Mononuclear cell (primary cell): ENCODE measurements at regions not wholly inside any gene's neighbourhood (a gene's known extent, or its start where the extent isn't known, plus 50 kb on each side); places are given as distances from the start of the nearest gene placed in this dataset.

Experiments used
- H3K27me3 ChIP-seq: 2 replicates; pipeline ENCODE4 v1.6.0; 2011; ENCODE audit warnings: low read length, control low read depth; ENCODE audit not compliant: insufficient read depth
- H3K4me1 ChIP-seq: 2 replicates; pipeline ENCODE4 v1.5.1; 2011; ENCODE audit warnings: mild to moderate bottlenecking, low read length, control low read depth; ENCODE audit not compliant: insufficient read depth
- H3K4me3 ChIP-seq: 2 replicates; pipeline ENCODE4 v1.5.1; 2011; ENCODE audit warnings: mild to moderate bottlenecking, low read length, moderate library complexity
- H3K9me3 ChIP-seq: 2 replicates; pipeline ENCODE4 v1.5.1; 2011; ENCODE audit warnings: low read depth, mild to moderate bottlenecking, control low read depth, low read length

DNA sequence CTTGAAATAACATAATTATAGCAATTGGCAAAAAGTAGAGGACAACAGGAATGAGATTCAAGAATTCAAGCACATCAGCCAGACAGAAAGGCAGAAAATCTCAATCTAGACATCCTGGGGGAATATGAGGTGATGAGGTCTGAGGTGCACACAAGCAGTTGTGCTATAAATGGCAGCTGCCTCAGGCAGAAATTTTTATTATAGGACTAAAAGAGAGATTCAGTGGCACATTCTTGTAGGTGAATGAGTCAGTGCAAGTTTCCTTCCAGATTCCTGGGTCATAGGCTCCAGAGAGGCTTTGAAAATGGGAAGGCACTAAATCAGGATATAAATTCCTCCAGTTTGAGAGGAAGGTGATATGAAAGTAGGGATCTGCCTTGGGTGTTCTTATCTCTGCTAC, 127.2 kb upstream of the THSD7B start:
- no peaks in the 10 kb centered on the region for H3K9me3 ChIP-seq
- no peaks in the 10 kb centered on the region for H3K4me1 ChIP-seq
- no peaks in the 10 kb centered on the region for H3K27me3 ChIP-seq
- no peak overlapping the region for H3K4me3 ChIP-seq

DNA sequence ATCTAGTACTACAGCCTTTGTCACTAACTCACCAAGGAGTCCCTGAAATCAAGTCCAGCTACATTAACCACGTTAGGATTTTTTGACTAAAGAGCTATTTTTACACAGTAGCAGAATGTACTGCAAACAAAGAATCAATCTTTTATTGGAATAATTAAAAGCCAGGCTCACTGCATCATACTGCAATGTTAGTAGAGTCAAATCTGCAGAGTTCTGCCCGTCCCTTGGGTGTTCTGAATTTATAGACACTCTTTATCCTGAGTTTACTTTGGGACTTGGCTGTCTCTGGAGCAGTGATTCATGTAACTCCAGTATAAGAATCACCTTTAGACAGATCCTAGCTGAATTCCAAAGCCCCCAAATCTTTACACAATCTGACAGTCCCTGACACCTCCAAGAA, 127.9 kb upstream of the THSD7B start:
- H3K9me3 ChIP-seq, result no peaks in the 10 kb centered on the region
- no peaks in the 10 kb centered on the region for H3K27me3 ChIP-seq
- H3K4me3 ChIP-seq, result no peak overlapping the region
- H3K4me1 ChIP-seq, result no peaks in the 10 kb centered on the region

DNA sequence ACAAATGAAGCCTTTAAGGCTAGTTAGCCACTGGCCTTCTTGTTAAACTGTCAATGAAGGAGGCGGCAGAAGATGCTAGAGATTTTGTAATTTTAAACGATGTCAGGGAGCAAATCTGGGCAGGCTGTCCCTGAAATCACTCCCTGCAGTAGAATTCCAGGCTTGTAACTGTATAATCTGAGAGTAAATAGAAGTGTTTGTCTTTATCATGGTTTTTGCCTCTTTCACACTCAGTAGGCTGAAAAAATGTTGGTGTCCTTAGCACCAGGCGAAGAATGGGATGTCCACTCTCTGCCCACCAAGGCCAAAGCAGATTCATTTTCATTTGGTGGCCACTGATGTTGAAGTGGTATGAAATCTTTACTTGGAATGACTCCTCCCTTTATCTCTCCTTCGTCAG, 136.9 kb upstream of the THSD7B start:
- no peaks in the 10 kb centered on the region for H3K27me3 ChIP-seq
- no peaks in the 10 kb centered on the region for H3K9me3 ChIP-seq
- no peaks in the 10 kb centered on the region for H3K4me1 ChIP-seq
- no peak overlapping the region for H3K4me3 ChIP-seq

DNA sequence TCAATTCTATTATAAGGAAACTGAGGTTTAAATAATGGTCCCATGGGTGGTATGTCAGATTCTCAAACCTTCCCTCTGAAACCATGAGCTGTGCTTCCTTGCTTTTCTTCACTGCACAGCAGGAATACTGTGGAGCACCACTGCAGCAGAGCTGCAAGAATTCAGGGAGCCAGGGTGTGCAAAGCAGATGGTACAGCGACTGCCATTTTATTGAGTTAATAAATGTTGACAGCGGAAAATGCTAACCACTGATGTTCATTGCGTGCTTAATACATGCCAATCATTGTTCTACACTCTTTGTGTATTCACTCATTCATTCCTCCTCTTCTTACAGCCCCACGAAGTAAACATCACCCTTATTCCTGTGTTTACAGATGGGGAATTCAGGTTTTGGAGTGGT, 152.2 kb upstream of the THSD7B start:
- H3K4me3 ChIP-seq, result no peak overlapping the region
- H3K27me3 ChIP-seq, result no peaks in the 10 kb centered on the region
- H3K4me1 ChIP-seq, result no peaks in the 10 kb centered on the region
- no peaks in the 10 kb centered on the region for H3K9me3 ChIP-seq

DNA sequence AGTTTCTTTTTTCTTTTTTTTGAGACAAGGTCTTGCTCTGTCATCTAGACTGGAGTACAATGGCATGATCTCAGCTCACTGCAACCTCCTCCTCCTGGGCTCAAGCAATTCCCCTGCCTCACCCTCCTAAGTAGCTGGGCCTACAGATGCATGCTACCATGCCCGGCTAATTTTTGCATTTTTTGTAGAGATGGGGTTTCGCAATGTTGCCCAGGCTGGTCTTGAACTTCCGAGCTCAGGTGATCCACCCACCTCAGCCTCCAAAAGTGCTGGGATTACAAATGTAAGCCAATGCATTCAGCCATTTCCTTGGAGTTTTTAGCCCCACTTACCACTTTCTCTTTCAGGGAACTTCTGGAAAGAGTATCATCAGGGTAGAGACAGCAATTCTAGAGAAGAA, 153.3 kb upstream of the THSD7B start:
- H3K4me1 ChIP-seq, result no peaks in the 10 kb centered on the region
- H3K4me3 ChIP-seq, result no peak overlapping the region
- H3K27me3 ChIP-seq, result no peaks in the 10 kb centered on the region
- no peaks in the 10 kb centered on the region for H3K9me3 ChIP-seq

DNA sequence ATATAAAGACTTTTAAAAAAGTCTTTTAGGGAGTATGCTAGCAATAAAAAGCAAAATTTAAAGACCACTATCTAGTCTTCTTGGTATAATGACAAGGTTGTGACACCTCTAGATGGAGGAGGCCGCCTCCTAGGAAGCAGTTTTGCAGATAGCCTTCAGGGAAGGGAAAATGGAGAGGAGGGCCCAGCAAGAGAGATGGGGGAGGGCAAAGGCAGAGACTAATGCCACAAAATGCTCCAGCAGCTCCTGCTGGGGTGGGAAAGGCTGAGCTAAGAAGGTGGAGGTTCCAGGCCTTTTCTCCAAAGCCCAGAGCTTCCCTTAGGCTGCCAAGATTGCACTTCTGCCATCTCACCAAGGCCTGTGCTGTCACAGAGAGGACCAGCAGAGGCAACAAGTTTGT, 153.9 kb upstream of the THSD7B start:
- no peak overlapping the region for H3K4me3 ChIP-seq
- H3K9me3 ChIP-seq, result no peaks in the 10 kb centered on the region
- H3K4me1 ChIP-seq, result no peaks in the 10 kb centered on the region
- H3K27me3 ChIP-seq, result no peaks in the 10 kb centered on the region

DNA sequence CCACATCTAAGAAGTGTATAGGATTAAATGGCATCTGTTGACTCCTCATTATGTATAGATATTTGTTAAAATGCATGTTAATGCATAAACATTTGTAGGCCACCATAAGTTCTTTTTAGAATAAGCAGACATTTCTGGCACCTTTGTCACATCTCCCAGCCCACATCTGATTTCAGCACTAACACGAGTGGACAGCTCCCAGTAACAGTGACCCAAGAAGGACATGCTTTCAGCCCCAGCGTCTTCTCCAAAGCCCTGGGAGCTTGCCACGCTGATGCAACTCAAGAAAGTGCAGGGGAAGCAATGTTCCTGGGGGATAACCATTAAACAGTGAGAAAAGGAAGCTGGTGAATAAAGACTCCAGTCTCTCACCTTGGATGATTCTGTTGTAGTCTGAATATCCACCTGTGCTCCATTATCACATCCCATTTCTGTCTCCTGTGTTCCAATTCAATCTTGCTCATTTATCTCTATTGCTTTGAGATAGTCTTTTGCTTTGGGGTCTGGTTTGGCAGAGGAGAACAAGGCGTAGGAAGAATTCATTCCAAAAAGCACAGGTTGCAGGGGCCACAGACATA, 182.6 kb upstream of the THSD7B start:
- Histone ChIP-seq H3K27me3 (no peaks in the 10 kb centered on the region), H3K4me1 (no peaks in the 10 kb centered on the region), H3K4me3 (no peak overlapping the region), H3K9me3 (no peaks in the 10 kb centered on the region)

DNA sequence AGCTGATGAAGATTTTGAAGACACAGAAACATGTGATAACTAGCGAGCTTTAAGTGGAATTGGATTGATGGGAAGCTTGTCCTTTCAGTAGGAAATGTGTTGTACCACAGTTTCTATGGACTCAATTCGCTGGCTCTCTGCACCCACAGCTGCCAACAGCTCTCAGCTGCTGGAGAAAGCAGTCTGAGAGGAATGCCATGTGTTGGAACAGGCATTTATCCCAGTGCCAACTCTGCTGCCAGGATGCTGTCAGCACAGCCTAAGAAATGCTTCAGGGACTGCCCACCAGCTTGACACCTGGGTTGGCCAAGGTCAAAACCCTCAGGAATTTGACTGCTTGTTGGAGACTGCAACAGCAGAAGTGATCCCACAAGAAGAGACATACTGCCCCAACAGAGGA, 193.0 kb upstream of the THSD7B start:
- Histone ChIP-seq H3K4me3 (no peak overlapping the region), H3K9me3 (no peaks in the 10 kb centered on the region), H3K4me1 (no peaks in the 10 kb centered on the region), H3K27me3 (no peaks in the 10 kb centered on the region)

DNA sequence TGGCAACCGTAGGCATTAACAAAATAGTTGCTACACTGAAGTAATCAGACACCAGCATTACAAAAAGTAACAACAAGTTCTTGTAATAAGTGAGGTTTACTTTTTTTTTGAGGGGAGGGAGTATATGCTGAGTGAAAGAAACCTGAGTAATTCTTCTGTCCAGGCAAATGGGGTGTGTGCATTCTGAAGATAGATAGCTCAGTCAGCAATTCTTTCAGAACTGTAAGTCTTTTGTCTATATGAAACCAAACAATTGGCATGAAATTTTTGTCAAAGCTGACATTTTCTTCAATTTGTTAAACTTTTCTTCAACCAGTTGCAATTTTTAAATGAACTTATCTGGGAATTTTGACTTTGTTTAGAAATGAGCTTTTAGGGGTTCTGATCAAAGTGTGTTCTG, 208.1 kb upstream of the THSD7B start:
- no peaks in the 10 kb centered on the region for H3K4me1 ChIP-seq

DNA sequence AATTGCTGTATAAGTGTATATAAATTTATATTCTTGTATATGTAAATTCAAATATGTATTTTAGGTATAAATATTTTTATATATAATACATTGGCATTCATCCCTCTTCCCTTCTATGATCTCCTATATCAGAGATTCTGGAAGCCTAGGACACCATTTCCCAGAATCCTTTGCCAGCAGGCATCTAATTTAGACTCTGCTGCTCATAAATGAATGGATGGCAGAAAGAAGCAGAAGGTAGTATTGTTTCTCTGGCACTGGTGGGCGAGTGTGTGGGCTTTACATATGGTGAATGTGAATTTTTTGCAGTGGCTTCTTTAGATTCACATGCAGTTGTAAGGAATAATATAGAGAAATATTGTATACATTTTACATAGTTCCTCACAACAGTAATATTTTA, 215.2 kb upstream of the THSD7B start:
- no peaks in the 10 kb centered on the region for H3K9me3 ChIP-seq
- H3K4me3 ChIP-seq, result no peak overlapping the region
- H3K4me1 ChIP-seq, result no peaks in the 10 kb centered on the region
- no peaks in the 10 kb centered on the region for H3K27me3 ChIP-seq

More for the DNA sequence above, 208.1 kb upstream of the THSD7B start:
- no peak overlapping the region for H3K4me3 ChIP-seq
- H3K9me3 ChIP-seq, result no peaks in the 10 kb centered on the region
- no peaks in the 10 kb centered on the region for H3K27me3 ChIP-seq

DNA sequence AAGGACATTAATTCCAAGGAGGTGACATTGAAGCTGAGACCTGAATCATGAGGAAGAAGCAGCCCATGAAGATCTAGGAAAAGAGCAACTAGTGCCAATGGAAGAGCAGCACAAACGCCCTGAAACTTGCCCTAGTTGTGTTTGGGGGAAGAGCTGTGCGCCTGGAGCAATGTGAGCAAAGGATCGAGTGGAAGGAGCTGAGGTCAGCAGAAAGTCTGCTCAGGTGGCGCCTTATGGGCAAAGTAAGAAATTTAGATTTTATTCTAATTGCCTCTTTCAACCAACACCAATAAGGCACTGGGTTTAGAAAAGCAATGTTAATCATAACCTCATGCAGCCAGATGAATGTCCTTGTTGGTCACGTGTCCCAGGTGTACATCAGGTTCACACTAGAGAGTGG, 226.0 kb upstream of the THSD7B start:
- no peaks in the 10 kb centered on the region for H3K9me3 ChIP-seq
- no peak overlapping the region for H3K4me3 ChIP-seq
- no peaks in the 10 kb centered on the region for H3K27me3 ChIP-seq
- H3K4me1 ChIP-seq, result no peaks in the 10 kb centered on the region

DNA sequence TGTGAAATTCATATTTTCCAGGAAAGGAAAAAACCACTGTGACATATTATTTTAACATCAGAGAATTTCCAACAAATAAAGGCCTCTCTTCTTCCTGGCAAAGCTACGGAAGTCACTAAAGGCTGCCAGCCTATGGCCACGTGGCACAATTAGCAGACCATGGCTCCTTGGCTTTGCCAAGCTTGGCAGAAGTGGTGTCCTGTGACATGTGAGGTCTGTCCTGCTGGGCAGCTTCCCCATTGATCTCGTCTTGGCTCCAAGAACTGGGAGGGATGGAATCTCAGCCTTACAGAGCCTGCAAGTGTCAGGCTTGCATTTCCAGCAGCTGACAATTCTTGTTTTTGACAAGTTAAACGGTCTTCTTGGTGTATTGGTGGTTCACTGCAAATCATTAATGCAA, 226.9 kb upstream of the THSD7B start:
- H3K4me3 ChIP-seq, result no peak overlapping the region
- no peaks in the 10 kb centered on the region for H3K9me3 ChIP-seq
- no peaks in the 10 kb centered on the region for H3K4me1 ChIP-seq
- no peaks in the 10 kb centered on the region for H3K27me3 ChIP-seq

DNA sequence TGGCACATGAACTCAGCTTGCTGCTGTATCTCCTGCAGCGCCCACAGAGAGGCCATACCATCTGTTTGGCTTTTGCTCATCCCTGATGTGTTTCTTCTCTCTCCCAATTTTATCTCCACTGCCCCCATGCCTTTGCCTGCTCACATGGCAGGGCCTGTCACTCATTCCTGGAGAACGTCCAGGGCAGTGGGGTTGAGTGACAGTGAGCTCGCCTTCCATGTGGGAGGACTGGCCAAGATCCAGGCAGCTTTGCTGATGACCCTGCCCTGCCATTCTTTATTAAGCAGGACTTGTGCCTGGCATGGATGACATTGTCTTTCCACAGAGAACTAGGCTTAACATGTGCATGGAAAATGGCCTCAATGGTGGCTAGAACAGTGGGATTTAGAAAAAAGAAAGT, 230.5 kb upstream of the THSD7B start:
- no peak overlapping the region for H3K4me3 ChIP-seq
- H3K27me3 ChIP-seq, result no peaks in the 10 kb centered on the region
- H3K4me1 ChIP-seq, result no peaks in the 10 kb centered on the region
- no peaks in the 10 kb centered on the region for H3K9me3 ChIP-seq

DNA sequence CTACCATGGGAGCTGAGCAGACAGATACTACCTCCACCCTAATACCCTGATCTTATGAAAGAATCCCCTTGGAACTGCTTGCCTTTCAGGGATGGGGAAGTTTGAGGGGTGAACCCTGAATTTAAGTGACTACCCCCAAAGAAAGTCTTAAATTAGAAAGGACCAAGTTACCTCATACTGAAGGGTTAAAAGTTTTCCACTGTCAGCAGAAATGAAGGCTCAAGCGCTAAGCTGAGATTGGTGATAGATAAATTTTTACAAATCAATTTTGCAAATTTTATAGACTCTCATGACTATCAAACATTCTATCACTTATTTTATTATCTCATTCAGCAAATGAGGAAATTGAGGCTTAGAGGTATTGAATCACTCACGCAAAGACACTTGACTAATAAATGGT, 233.2 kb upstream of the THSD7B start:
- Histone ChIP-seq H3K4me1 (no peaks in the 10 kb centered on the region), H3K9me3 (no peaks in the 10 kb centered on the region), H3K27me3 (no peaks in the 10 kb centered on the region), H3K4me3 (no peak overlapping the region)

DNA sequence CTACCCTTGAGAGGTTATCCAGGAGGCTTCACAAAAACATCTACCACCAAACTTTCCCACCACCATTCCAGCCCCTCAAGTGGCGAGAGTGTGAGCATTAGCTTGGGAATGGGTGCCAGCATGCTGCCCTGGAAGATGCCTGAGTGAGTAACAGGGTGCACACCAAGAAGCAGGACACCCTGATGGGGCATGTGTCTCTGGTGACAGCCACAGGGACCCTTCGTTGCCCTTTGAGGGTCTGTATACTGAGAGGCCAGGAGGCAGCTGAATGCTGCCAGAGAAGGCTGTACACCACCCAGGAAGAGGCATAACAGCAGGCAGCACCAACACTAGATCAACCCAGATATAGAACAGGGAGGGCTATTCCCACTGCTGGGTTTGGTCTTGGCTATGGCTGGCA, 233.6 kb upstream of the THSD7B start:
- no peak overlapping the region for H3K4me3 ChIP-seq
- H3K4me1 ChIP-seq, result no peaks in the 10 kb centered on the region
- no peaks in the 10 kb centered on the region for H3K9me3 ChIP-seq

DNA sequence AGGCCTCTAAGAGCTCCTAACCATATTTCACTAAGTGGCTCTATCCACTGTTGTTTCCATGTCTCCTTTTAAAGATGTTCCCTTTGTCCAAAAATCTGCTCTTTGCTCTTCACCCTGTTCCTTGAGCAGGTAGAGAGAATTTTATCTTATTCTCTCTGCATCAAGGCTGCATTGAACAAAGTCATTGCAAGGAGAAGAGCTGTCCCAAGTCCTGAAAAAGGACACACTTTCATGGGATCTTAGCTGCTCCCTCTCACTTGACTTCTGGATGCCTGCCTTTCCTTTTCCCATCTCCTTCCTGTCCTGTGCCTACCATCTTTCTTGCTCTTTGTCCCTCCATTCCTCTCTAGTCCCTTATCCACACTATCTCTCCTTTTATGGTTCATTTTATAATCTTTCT, 235.2 kb upstream of the THSD7B start:
- Histone ChIP-seq H3K9me3 (no peaks in the 10 kb centered on the region), H3K27me3 (no peaks in the 10 kb centered on the region), H3K4me1 (no peaks in the 10 kb centered on the region), H3K4me3 (no peak overlapping the region)

More for the DNA sequence above, 233.6 kb upstream of the THSD7B start:
- no peaks in the 10 kb centered on the region for H3K27me3 ChIP-seq

DNA sequence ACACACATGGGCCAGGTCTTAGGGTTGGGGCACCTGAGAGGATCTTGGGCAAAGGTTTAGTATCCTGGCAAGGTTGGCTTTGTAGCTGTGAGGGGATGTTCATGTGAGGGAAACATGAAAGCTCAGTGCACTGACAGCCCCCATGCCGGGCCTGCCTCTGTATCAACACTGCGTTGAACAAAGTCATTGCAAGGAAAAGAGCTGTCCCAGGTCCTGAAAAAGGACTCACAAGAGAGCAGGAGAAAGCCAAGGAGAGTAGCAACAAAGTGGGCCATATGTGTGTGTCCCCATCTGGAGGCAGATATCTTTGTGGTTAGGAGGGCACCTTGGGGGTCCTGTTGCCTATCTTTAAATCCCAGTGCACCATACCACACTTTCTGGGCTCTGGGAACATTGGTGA, 237.8 kb upstream of the THSD7B start:
- H3K9me3 ChIP-seq, result no peaks in the 10 kb centered on the region

More for the DNA sequence above, 237.8 kb upstream of the THSD7B start:
- Histone ChIP-seq H3K4me1 (no peaks in the 10 kb centered on the region), H3K4me3 (no peak overlapping the region), H3K27me3 (no peaks in the 10 kb centered on the region)
